SK-N-SH treated with all-trans-retinoic acid at 6 μM for 48 hours (cell line): ENCODE measurements at regions not wholly inside any gene's neighbourhood (a gene's known extent, or its start where the extent isn't known, plus 50 kb on each side); places are given as distances from the start of the nearest gene placed in this dataset.

ENCODE experiments used
- ATAC-seq: fragments of 200-7000 bp; cut with Tn5 transposase; 3 replicates; pipeline ENCODE4 v1.9.1; 2020; ENCODE audit warnings: mild to moderate bottlenecking, moderate library complexity
- ARNTL ChIP-seq: fragments of 450-650 bp; formaldehyde crosslinking; IDR thresholded peaks from 2 replicates; pipeline ENCODE4 v1.5.0; 2020; ENCODE audit warnings: low read depth, mild to moderate bottlenecking, moderate library complexity, borderline replicate concordance
- BACH2 ChIP-seq: fragments of 250-450 bp; sonication (Bioruptor Pico); IDR thresholded peaks from 2 replicates; pipeline ENCODE4 v1.9.0; 2021; ENCODE audit warnings: mild to moderate bottlenecking, borderline replicate concordance
- CSDC2 ChIP-seq: fragments of 250-450 bp; sonication (Bioruptor Pico); IDR thresholded peaks from 2 replicates; pipeline ENCODE4 v1.5.0; 2020; ENCODE audit warnings: mild to moderate bottlenecking, moderate library complexity
- ESRRG ChIP-seq: fragments of 250-450 bp; sonication (Bioruptor Pico); IDR thresholded peaks from 2 replicates; pipeline ENCODE4 v1.6.1; 2021; ENCODE audit warnings: mild to moderate bottlenecking
- GLIS3 ChIP-seq: fragments of 250-450 bp; sonication (Bioruptor Pico); IDR thresholded peaks from 2 replicates; pipeline ENCODE4 v1.5.0; 2020; ENCODE audit warnings: mild to moderate bottlenecking, moderate library complexity
- ISL1 ChIP-seq: fragments of 250-450 bp; sonication (Bioruptor Pico); IDR thresholded peaks from 2 replicates; pipeline ENCODE4 v2.1.2; 2022; ENCODE audit warnings: mild to moderate bottlenecking, moderate library complexity
- POU6F1 ChIP-seq: fragments of 250-450 bp; sonication (Bioruptor Pico); IDR thresholded peaks from 2 replicates; pipeline ENCODE4 v1.8.0; 2021; ENCODE audit warnings: low read depth, mild to moderate bottlenecking, moderate library complexity, borderline replicate concordance
- PPARA ChIP-seq: fragments of 250-450 bp; sonication (Bioruptor Pico); IDR thresholded peaks from 2 replicates; pipeline ENCODE4 v1.5.0; 2020; ENCODE audit warnings: mild to moderate bottlenecking, borderline replicate concordance
- RARB ChIP-seq: fragments of 250-450 bp; sonication (Bioruptor Pico); IDR thresholded peaks from 2 replicates; pipeline ENCODE4 v1.8.0; 2021; ENCODE audit warnings: mild to moderate bottlenecking, moderate library complexity
- SNAI2 ChIP-seq: fragments of 250-450 bp; sonication (Bioruptor Pico); IDR thresholded peaks from 2 replicates; pipeline ENCODE4 v1.5.0; 2020; ENCODE audit warnings: mild to moderate bottlenecking, moderate library complexity
- TCF4 ChIP-seq: fragments of 250-450 bp; sonication (Bioruptor Pico); IDR thresholded peaks from 2 replicates; pipeline ENCODE4 v1.8.0; 2021; ENCODE audit warnings: mild to moderate bottlenecking, moderate library complexity, borderline replicate concordance
- TOX ChIP-seq: fragments of 250-450 bp; sonication (Bioruptor Pico); IDR thresholded peaks from 2 replicates; pipeline ENCODE4 v1.8.0; 2021; ENCODE audit warnings: mild to moderate bottlenecking, moderate library complexity, borderline replicate concordance
- ZC3H10 ChIP-seq: fragments of 250-450 bp; sonication (Bioruptor Pico); IDR thresholded peaks from 2 replicates; pipeline ENCODE4 v1.5.1; 2021; ENCODE audit warnings: mild to moderate bottlenecking, moderate library complexity
- ZFP3 ChIP-seq: fragments of 250-450 bp; sonication (Bioruptor Pico); IDR thresholded peaks from 2 replicates; pipeline ENCODE4 v1.5.0; 2020; ENCODE audit warnings: mild to moderate bottlenecking, moderate library complexity
- ZFP30 ChIP-seq: fragments of 450-650 bp; formaldehyde crosslinking; IDR thresholded peaks from 2 replicates; pipeline ENCODE4 v1.5.0; 2022; ENCODE audit warnings: mild to moderate bottlenecking, moderate library complexity
- ZNF70 ChIP-seq: fragments of 450-650 bp; formaldehyde crosslinking; IDR thresholded peaks from 2 replicates; pipeline ENCODE4 v1.5.0; 2020; ENCODE audit warnings: mild to moderate bottlenecking, moderate library complexity
- ZNF8 ChIP-seq: fragments of 450-650 bp; formaldehyde crosslinking; IDR thresholded peaks from 2 replicates; pipeline ENCODE4 v1.5.0; 2020; ENCODE audit warnings: mild to moderate bottlenecking, moderate library complexity
- TF ChIP-seq, protein P1 (sequence below): fragments of 250-450 bp; sonication (Bioruptor Pico); IDR thresholded peaks from 2 replicates; pipeline ENCODE4 v1.5.1; 2021; ENCODE audit warnings: mild to moderate bottlenecking, moderate library complexity
- TF ChIP-seq, protein P2 (sequence below): fragments of 250-450 bp; sonication (Bioruptor Pico); IDR thresholded peaks from 2 replicates; pipeline ENCODE4 v1.8.0; 2020; ENCODE audit warnings: mild to moderate bottlenecking, moderate library complexity, borderline replicate concordance

DNA sequence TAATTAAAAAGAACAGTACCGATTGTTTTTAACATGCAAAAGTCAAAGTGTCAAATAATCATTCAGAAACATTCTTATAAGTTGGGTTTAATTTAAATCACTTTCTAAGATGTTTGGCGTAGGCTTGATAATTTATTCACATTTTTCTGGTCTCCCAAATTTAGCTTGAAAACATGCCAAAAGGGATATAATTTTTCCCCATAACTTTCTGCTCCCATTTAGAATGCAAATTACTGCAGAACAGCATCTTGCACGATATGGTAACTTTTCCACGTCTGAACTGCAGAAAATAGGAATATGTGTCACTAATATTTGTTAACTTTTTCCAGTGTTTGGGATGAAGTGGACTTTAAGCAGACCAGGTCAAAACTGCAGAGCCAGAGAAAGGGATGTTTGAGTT lies 1592.4 kb upstream of the SEL1L start:
- TF ChIP-seq GLIS3 (CRISPR knock-in tag) (no peak), TCF4 (CRISPR knock-in tag) (no peak), BACH2 (CRISPR knock-in tag) (no peak), ARNTL (CRISPR knock-in tag) (no peak), ZFP3 (no peak), SNAI2 (CRISPR knock-in tag) (no peak), ZFP30 (no peak)
- TF ChIP-seq, protein P1, sequence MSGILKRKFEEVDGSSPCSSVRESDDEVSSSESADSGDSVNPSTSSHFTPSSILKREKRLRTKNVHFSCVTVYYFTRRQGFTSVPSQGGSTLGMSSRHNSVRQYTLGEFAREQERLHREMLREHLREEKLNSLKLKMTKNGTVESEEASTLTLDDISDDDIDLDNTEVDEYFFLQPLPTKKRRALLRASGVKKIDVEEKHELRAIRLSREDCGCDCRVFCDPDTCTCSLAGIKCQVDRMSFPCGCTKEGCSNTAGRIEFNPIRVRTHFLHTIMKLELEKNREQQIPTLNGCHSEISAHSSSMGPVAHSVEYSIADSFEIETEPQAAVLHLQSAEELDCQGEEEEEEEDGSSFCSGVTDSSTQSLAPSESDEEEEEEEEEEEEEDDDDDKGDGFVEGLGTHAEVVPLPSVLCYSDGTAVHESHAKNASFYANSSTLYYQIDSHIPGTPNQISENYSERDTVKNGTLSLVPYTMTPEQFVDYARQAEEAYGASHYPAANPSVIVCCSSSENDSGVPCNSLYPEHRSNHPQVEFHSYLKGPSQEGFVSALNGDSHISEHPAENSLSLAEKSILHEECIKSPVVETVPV (CRISPR knock-in tag) = no peak
- ATAC-seq = no peak

- ATAC-seq = no peak
- TF ChIP-seq ARNTL (CRISPR knock-in tag) (no peak), GLIS3 (CRISPR knock-in tag) (no peak), RARB (no peak), ISL1 (CRISPR knock-in tag) (no peak), BACH2 (CRISPR knock-in tag) (no peak), TOX (no peak)
- TF ChIP-seq, protein P2, sequence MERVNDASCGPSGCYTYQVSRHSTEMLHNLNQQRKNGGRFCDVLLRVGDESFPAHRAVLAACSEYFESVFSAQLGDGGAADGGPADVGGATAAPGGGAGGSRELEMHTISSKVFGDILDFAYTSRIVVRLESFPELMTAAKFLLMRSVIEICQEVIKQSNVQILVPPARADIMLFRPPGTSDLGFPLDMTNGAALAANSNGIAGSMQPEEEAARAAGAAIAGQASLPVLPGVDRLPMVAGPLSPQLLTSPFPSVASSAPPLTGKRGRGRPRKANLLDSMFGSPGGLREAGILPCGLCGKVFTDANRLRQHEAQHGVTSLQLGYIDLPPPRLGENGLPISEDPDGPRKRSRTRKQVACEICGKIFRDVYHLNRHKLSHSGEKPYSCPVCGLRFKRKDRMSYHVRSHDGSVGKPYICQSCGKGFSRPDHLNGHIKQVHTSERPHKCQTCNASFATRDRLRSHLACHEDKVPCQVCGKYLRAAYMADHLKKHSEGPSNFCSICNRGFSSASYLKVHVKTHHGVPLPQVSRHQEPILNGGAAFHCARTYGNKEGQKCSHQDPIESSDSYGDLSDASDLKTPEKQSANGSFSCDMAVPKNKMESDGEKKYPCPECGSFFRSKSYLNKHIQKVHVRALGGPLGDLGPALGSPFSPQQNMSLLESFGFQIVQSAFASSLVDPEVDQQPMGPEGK (CRISPR knock-in tag) = no peak
- TF ChIP-seq, protein P1 (CRISPR knock-in tag) = no peak
Measured at GRCh38 chr14:83128783-83129182, 1595.1 kb upstream of the SEL1L start.

DNA sequence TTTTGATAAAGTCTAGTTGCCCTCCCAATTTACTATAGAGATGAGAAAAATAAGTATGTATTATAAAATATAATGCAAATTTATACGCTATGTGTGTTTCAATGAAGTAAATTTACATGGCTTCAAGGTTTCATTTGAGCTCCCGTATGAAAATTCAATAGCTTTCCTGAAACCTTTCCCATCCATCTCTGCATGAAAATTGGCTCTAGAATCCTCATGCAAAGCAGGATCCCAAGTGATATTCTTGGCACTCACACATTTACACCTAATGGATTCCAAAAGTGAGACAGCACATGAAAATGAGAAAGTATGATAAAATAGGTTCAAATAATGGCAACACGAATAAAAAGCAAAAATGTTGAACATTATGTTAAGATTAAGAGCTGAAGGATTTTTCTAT lies 1595.8 kb upstream of the SEL1L start:
- no peak for ATAC-seq
- TF ChIP-seq ZC3H10 (CRISPR knock-in tag) (no peak), CSDC2 (no peak)

- no peak for ATAC-seq
- TF ChIP-seq ZC3H10 (CRISPR knock-in tag) (no peak), ZFP30 (no peak), RARB (no peak), ARNTL (CRISPR knock-in tag) (no peak), ESRRG (no peak), TCF4 (CRISPR knock-in tag) (no peak), ZNF70 (CRISPR knock-in tag) (no peak), ZNF8 (CRISPR knock-in tag) (no peak), POU6F1 (no peak), PPARA (no peak), CSDC2 (no peak)
- TF ChIP-seq, protein P2 (CRISPR knock-in tag) = no peak
Measured at GRCh38 chr14:83133981-83134645, 1600.5 kb upstream of the SEL1L start.
